ENCODE measurements at regions not wholly inside any gene's neighbourhood (a gene's known extent, or its start where the extent isn't known, plus 50 kb on each side); places are given as distances from the start of the nearest gene placed in this dataset.

DNA sequence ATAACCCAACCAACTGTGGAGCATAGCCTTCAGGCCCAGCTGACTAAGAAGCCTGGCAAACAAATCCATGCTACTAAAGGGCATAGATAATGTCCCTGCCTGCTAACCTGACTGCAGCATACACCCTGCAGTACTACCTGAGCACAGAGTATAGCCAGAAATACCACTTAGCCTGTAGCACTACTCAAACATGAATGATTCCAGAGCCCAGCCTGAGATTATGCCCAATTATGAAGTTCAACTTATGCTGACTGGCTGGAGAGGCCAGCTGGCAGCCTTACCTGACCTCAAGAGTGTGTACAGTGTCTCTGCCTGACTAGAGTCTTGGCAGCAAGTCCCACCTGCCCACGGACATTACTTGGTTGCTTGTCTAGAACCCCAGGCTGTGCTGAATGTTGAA is 1265.3 kb downstream of the CDH11 start:
- TF ChIP-seq POLR2A (IDR thresholded peaks at IDR 0.05; ENCODE audit: low read depth, low read length), result no peak
- no peak for TF ChIP-seq RAD51 (IDR thresholded peaks at IDR 0.05)
- no peak for TF ChIP-seq EZH2 (IDR thresholded peaks at IDR 0.05; ENCODE audit: borderline replicate concordance, control insufficient read depth, low read depth, low read length)
- no peak for TF ChIP-seq EP300 (IDR thresholded peaks at IDR 0.05; ENCODE audit: borderline replicate concordance in 1 of 2, control insufficient read depth in 1 of 2, low read depth in 2 of 2, low read length in 2 of 2)
